Chondrocyte (in vitro differentiated cells): ENCODE measurements at regions not wholly inside any gene's neighbourhood (a gene's known extent, or its start where the extent isn't known, plus 50 kb on each side); places are given as distances from the start of the nearest gene placed in this dataset.

Experiments
- DNase-seq: peaks from one replicate; pipeline ENCODE4 v3.0.0; 2021; ENCODE audit warnings: mixed read lengths, low spot score
- H3K27ac Mint-ChIP-seq: one replicate; pipeline ENCODE4 v1.8.0; 2021; ENCODE audit warnings: mild to moderate bottlenecking, moderate library complexity, mixed read lengths; ENCODE audit not compliant: unreplicated experiment
- H3K27me3 Mint-ChIP-seq: 2 replicates; pipeline ENCODE4 v1.8.0; 2021; ENCODE audit warnings: low read depth, mixed read lengths
- H3K36me3 Mint-ChIP-seq: 2 replicates; pipeline ENCODE4 v1.8.0; 2021; ENCODE audit warnings: low read depth, mixed read lengths
- H3K4me1 Mint-ChIP-seq: 2 replicates; pipeline ENCODE4 v1.8.0; 2021; ENCODE audit warnings: low read depth, mild to moderate bottlenecking, mixed read lengths
- H3K4me3 Mint-ChIP-seq: one replicate; pipeline ENCODE4 v1.8.0; 2021; ENCODE audit warnings: mild to moderate bottlenecking, moderate library complexity, mixed read lengths; ENCODE audit not compliant: unreplicated experiment
- H3K9me3 Mint-ChIP-seq: 2 replicates; pipeline ENCODE4 v1.8.0; 2021; ENCODE audit warnings: low read depth, mixed read lengths
- TF ChIP-seq, protein P1 (sequence below): fragments of 200-600 bp; sonication (generic); IDR thresholded peaks from 2 replicates; pipeline ENCODE4 v1.5.0; 2021; ENCODE audit warnings: antibody characterized with exemption, mild to moderate bottlenecking, moderate library complexity

DNA sequence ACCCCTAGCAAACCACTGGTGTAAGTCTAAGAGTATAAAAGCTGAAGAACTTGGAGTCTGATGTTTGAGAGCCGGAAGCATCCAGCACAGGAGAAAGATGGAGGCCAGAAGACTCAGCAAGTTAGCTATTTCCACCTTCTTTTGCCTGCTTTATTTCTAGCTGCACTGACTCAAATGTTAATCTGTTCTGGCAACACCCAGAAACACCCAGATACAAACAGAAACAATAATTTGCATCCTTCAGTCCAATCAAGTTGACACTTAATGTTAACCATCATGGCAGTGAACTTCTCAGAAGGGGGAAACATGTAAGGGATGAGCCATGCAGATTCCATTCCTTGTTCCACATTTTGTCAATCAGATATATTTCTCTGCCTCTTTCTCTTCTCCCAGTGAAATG, 101.8 kb upstream of the FERD3L start:
- peaks cover 2% of the 10 kb centered on the region for H3K36me3 Mint-ChIP-seq
- peaks cover 5% of the 10 kb centered on the region for H3K9me3 Mint-ChIP-seq
- no peak overlapping the region for H3K27ac Mint-ChIP-seq
- H3K27me3 Mint-ChIP-seq = no peaks in the 10 kb centered on the region
- no peak for DNase-seq
- H3K4me1 Mint-ChIP-seq = peaks cover 34% of the 10 kb centered on the region
- TF ChIP-seq, protein P1, sequence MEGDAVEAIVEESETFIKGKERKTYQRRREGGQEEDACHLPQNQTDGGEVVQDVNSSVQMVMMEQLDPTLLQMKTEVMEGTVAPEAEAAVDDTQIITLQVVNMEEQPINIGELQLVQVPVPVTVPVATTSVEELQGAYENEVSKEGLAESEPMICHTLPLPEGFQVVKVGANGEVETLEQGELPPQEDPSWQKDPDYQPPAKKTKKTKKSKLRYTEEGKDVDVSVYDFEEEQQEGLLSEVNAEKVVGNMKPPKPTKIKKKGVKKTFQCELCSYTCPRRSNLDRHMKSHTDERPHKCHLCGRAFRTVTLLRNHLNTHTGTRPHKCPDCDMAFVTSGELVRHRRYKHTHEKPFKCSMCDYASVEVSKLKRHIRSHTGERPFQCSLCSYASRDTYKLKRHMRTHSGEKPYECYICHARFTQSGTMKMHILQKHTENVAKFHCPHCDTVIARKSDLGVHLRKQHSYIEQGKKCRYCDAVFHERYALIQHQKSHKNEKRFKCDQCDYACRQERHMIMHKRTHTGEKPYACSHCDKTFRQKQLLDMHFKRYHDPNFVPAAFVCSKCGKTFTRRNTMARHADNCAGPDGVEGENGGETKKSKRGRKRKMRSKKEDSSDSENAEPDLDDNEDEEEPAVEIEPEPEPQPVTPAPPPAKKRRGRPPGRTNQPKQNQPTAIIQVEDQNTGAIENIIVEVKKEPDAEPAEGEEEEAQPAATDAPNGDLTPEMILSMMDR = no peak
- no peak overlapping the region for H3K4me3 Mint-ChIP-seq

DNA sequence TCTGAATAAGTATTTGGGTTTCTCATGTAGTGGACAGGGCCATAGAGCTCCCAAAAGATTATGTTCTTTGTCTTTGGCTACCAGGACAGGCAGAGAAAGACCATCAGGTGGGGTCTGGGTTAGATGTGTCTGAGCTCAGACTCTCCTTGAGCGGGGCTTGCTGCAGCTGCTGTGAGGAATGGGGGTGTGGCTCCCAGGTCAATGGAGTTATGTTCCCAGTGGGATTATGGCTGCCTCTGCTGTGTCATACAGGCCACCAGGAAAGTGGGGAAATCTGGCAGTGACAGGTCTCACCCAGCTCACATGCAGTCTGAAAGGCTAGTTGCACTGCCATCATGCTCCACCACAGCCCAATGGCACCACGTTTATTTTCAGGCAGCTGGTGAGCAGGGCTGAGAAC, 97.0 kb upstream of the FERD3L start:
- H3K27ac Mint-ChIP-seq = no peak overlapping the region
- no peak for DNase-seq
- H3K4me1 Mint-ChIP-seq = peaks cover 3% of the 10 kb centered on the region
- peaks cover 33% of the 10 kb centered on the region for H3K9me3 Mint-ChIP-seq
- no peaks in the 10 kb centered on the region for H3K27me3 Mint-ChIP-seq
- no peak overlapping the region for H3K4me3 Mint-ChIP-seq
- peaks cover 10% of the 10 kb centered on the region for H3K36me3 Mint-ChIP-seq
- TF ChIP-seq, protein P1 = no peak

DNA sequence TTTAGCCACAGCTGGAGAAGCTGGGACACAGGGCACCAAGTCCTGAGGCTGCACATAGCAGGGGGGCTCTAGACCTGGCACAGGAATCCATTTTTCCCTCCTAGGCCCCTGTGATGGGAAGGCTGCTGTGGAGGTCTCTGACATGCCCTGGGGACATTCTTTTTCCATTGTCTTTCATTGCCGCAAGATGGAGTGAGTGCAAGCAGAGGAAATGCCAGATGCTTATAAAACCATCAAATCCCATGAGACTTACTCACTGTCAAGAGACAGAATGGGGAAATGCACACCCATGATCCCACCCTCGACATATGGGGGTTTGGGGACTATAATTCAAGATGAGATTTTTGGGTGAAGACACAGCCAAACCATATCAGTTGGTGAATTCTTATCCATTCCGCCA, 94.7 kb upstream of the FERD3L start:
- peaks cover 13% of the 10 kb centered on the region for H3K36me3 Mint-ChIP-seq
- DNase-seq = no peak
- H3K9me3 Mint-ChIP-seq = peaks cover 39% of the 10 kb centered on the region
- no peak overlapping the region for H3K4me3 Mint-ChIP-seq
- H3K4me1 Mint-ChIP-seq = no peaks in the 10 kb centered on the region
- H3K27me3 Mint-ChIP-seq = no peaks in the 10 kb centered on the region
- TF ChIP-seq, protein P1 = no peak
- no peak overlapping the region for H3K27ac Mint-ChIP-seq

DNA sequence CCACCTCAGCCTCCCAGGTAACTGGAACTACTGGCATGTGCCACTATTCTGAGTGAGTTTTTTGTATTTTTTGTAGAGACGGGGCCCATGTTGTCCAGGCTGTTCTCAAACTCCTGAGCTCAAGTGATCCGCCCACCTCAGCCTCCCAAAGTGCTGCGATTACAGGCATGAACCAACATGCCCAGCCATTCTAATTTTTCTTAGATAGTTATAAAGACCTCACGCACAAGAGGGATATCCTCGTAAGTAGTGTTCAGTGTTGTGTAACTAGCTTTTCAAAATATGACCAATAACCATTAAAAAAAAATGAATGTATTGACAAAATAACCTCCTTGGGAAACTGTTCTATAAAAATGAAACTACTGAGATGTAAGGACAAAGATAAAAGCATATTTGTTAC, 90.5 kb upstream of the FERD3L start:
- H3K27ac Mint-ChIP-seq = no peak overlapping the region
- no peaks in the 10 kb centered on the region for H3K4me1 Mint-ChIP-seq
- H3K4me3 Mint-ChIP-seq = no peak overlapping the region
- TF ChIP-seq, protein P1 = no peak
- no peaks in the 10 kb centered on the region for H3K27me3 Mint-ChIP-seq
- no peak for DNase-seq
- H3K9me3 Mint-ChIP-seq = peaks cover 32% of the 10 kb centered on the region
- peaks cover 7% of the 10 kb centered on the region for H3K36me3 Mint-ChIP-seq

DNA sequence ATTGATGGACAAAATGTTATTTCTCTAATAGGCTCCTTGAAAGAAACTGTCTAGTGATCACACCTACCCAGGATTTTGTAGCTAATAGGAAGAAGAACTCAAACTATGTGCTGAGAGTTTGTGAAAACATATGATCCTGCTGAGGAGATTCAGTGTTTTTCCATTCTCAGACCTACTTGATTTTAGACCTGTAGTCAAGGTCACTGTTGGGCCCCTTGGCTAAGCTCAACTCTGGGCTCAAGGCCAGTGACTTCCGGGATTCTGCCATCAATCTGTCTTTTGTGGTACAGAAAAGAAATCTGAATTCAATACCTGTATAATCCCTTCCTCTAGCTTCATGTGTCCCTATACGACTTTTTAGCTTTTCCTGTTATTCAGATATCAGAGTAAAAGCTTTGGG, 79.7 kb upstream of the FERD3L start:
- H3K9me3 Mint-ChIP-seq = peaks cover 27% of the 10 kb centered on the region
- peaks cover 10% of the 10 kb centered on the region for H3K4me1 Mint-ChIP-seq
- TF ChIP-seq, protein P1 = no peak
- no peaks in the 10 kb centered on the region for H3K27me3 Mint-ChIP-seq
- no peak overlapping the region for H3K4me3 Mint-ChIP-seq
- no peak overlapping the region for H3K27ac Mint-ChIP-seq
- no peak for DNase-seq
- peaks cover 14% of the 10 kb centered on the region for H3K36me3 Mint-ChIP-seq
